GM12878 (cell line): ENCODE measurements at regions not wholly inside any gene's neighbourhood (a gene's known extent, or its start where the extent isn't known, plus 50 kb on each side); places are given as distances from the start of the nearest gene placed in this dataset.

Experiments used
- ATAC-seq: fragments of 200-7000 bp; cut with Tn5 transposase; 3 replicates; pipeline ENCODE4 v1.9.1; 2020; ENCODE audit warnings: mild to moderate bottlenecking, moderate library complexity
- BruUV-seq: library from RNA; stranded (reverse); fragments of 400-500 nt; replicated peaks from 2 replicates; lab custom pipeline; 2021; lab: Mats Ljungman, UMichigan
- CTCF ChIA-PET: fragments of 300-600 bp; sonication (Branson Sonifier 250); formaldehyde crosslinking; extraction: SDS; loops from one replicate; lab custom pipeline; 2021; ENCODE audit warnings: inconsistent platforms; lab: Yijun Ruan, JAX
- POLR2A ChIA-PET: fragments of 350-600 bp; formaldehyde crosslinking; extraction: SDS; loops from one replicate; lab custom pipeline; 2021; ENCODE audit warnings: inconsistent platforms; lab: Charles Lee
- RAD21 ChIA-PET: fragments of 300-600 bp; sonication (Branson Sonifier 250); formaldehyde crosslinking; loops from one replicate; lab custom pipeline; 2023; ENCODE audit warnings: antibody characterized with exemption; ENCODE audit not compliant: unreplicated experiment; lab: Charles Lee
- SMC1A ChIA-PET: fragments of 300-600 bp; sonication (Branson Sonifier 250); formaldehyde crosslinking; loops from one replicate; lab custom pipeline; 2023; ENCODE audit not compliant: unreplicated experiment, uncharacterized antibody; lab: Charles Lee
- DNase-seq: peaks from one replicate; pipeline ENCODE4 v3.0.0-alpha.2; 2011; ENCODE audit warnings: low read depth, low spot score
- FAIRE-seq: peaks from 3 replicates; lab custom pipeline; 2011; peaks lifted over from hg19 to GRCh38; lab: Jason Lieb, UNC
- H2AFZ ChIP-seq: 2 replicates; pipeline ENCODE4 v1.6.0; 2011; ENCODE audit warnings: low read depth, low read length, control low read depth; ENCODE audit not compliant: control insufficient read depth
- H3K27ac ChIP-seq: 2 replicates; pipeline ENCODE4 v1.5.1; 2011; ENCODE audit warnings: control low read depth; ENCODE audit not compliant: control insufficient read depth, insufficient read depth
- H3K27me3 ChIP-seq, 2 experiments: replicated peaks in 1 of 2; 2 replicates each; pipeline versions ENCODE4 v1.6.0 to v1.6.1; 2011; ENCODE audit warnings: low read length in 1 of 2; ENCODE audit not compliant: control insufficient read depth in 2 of 2, insufficient read depth in 2 of 2
- H3K36me3 ChIP-seq, 2 experiments: 2 replicates each; pipeline ENCODE4 v1.5.1; 2011; ENCODE audit warnings: low read length in 1 of 2; ENCODE audit not compliant: control insufficient read depth in 2 of 2, insufficient read depth in 2 of 2
- H3K4me1 ChIP-seq: 2 replicates; pipeline ENCODE4 v1.6.1; 2011; ENCODE audit warnings: mild to moderate bottlenecking, low read length, moderate library complexity, mixed read lengths; ENCODE audit not compliant: control insufficient read depth, insufficient read depth
- H3K4me2 ChIP-seq: 2 replicates; pipeline ENCODE4 v1.6.0; 2011; ENCODE audit warnings: control low read depth; ENCODE audit not compliant: control insufficient read depth, insufficient read depth
- H3K4me3 ChIP-seq: fragments of 200-600 bp; sonication (generic); 2 replicates; pipeline ENCODE4 v1.5.1; 2016
- H3K79me2 ChIP-seq: 2 replicates; pipeline ENCODE4 v1.6.0; 2011; ENCODE audit warnings: low read length; ENCODE audit not compliant: control insufficient read depth, insufficient read depth
- H3K9ac ChIP-seq: 2 replicates; pipeline ENCODE4 v1.8.0; 2011; ENCODE audit warnings: low read length, control low read depth, mixed read lengths; ENCODE audit not compliant: control insufficient read depth, insufficient read depth
- H3K9me3 ChIP-seq: replicated peaks from 3 replicates; pipeline ENCODE4 v1.5.1; 2011; ENCODE audit warnings: mild to moderate bottlenecking, low read length; ENCODE audit not compliant: control insufficient read depth, insufficient read depth
- H4K20me1 ChIP-seq: 2 replicates; pipeline ENCODE4 v1.6.0; 2011; ENCODE audit not compliant: control insufficient read depth, insufficient read depth
- ESRRA ChIP-seq: IDR thresholded peaks from 2 replicates; pipeline ENCODE4 v1.6.1; 2012; ENCODE audit warnings: mild to moderate bottlenecking, low read length, improper control_type of control experiment
- POU2F2 ChIP-seq: IDR thresholded peaks from 3 replicates; pipeline ENCODE4 v1.6.1; 2011; ENCODE audit warnings: low read depth, mild to moderate bottlenecking, low read length, borderline replicate concordance
- SREBF2 ChIP-seq: IDR thresholded peaks from 2 replicates; pipeline ENCODE4 v1.6.1; 2012; ENCODE audit warnings: mild to moderate bottlenecking, low read length
- WRNIP1 ChIP-seq: IDR thresholded peaks from 2 replicates; pipeline ENCODE4 v1.6.1; 2011; ENCODE audit warnings: low read depth, low read length, improper control_type of control experiment, borderline replicate concordance
- WGBS: methylation state at CpG from one replicate; pipeline ENCODE4 v1.1.6; 2016; ENCODE audit warnings: low lambda C conversion rate; ENCODE audit not compliant: insufficient replicate concordance, insufficient coverage; ENCODE audit errors: missing lambda C conversion rate; 5-methylcytosine and 5-hydroxymethylcytosine counted together
- in situ Hi-C: fragments of 300-500 bp; cut with MboI; formaldehyde crosslinking; loops from 9 replicates; pipeline ENCODE4 v1.14.3; 2018; ENCODE audit warnings: mixed read lengths
- intact Hi-C: fragments of 100-400 bp; cut with micrococcal nuclease; formaldehyde crosslinking; loops from one replicate; pipeline ENCODE4 v1.14.2; 2022; ENCODE audit not compliant: unreplicated experiment
- TF ChIP-seq, protein P1 (sequence below): fragments of 450-650 bp; IDR thresholded peaks from 2 replicates; pipeline ENCODE4 v1.6.1; 2016; ENCODE audit warnings: mild to moderate bottlenecking
- TF ChIP-seq, protein P2 (sequence below): fragments of 450-650 bp; IDR thresholded peaks from 2 replicates; pipeline ENCODE4 v1.6.1; 2017; ENCODE audit warnings: mild to moderate bottlenecking, moderate library complexity
- TF ChIP-seq, protein P3 (sequence below): IDR thresholded peaks from 2 replicates; pipeline ENCODE4 v1.6.1; 2012; ENCODE audit warnings: low read depth, low read length, improper control_type of control experiment
- TF ChIP-seq, protein P4 (sequence below): IDR thresholded peaks from 2 replicates; pipeline ENCODE4 v1.6.1; 2012; ENCODE audit warnings: low read depth, low read length, improper control_type of control experiment

DNA sequence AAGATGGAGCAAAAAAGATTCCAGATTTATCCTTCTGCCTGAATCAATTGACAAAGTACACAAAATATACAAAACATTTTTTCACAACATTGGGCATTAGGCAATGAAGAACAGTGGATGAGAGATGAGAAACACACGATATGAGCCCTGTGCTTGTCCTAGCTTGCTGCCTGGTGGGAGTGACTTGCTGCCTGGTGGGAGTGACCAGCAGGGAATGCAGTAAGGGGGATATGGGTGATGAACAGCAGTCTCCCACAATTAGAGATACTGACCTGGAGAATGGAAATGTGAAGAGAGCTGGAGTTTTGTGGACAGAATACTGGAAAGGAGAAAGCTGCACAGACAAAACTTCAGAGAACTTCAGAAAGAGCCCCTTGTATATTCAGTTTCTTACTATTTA, 629.4 kb upstream of the FRG1 start (continued):
- TF ChIP-seq, protein P1, sequence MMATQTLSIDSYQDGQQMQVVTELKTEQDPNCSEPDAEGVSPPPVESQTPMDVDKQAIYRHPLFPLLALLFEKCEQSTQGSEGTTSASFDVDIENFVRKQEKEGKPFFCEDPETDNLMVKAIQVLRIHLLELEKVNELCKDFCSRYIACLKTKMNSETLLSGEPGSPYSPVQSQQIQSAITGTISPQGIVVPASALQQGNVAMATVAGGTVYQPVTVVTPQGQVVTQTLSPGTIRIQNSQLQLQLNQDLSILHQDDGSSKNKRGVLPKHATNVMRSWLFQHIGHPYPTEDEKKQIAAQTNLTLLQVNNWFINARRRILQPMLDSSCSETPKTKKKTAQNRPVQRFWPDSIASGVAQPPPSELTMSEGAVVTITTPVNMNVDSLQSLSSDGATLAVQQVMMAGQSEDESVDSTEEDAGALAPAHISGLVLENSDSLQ = no peak

DNA sequence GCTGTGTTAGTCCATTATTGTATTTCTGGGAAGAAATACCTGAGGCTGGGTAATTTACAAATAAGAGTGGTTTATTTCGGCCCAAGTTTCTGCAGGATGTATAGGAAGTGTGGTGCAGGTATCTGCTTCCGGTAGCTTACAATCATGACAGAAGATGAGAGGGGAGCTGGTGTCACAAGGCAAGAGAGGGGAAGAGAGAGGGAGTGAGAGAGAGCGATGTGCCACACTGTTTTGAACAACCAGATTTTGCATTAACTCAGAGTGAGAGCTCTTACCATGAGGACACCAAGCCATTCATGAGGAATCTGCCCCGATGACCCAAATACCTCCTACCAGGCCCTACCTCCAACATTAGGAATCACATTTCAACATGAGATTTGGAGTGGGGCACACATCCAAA, 627.6 kb upstream of the FRG1 start:
- no peak for DNase-seq
- intact Hi-C loops = no loop called here
- Histone ChIP-seq H2AFZ (no peak overlapping the region), H4K20me1 (no peaks in the 10 kb centered on the region), H3K79me2 (no peaks in the 10 kb centered on the region), H3K4me1 (no peaks in the 10 kb centered on the region), H3K4me3 (no peak overlapping the region), H3K27me3 (no peaks in the 10 kb centered on the region), H3K9ac (no peak overlapping the region), H3K4me2 (no peak overlapping the region), H3K27ac (no peak overlapping the region), H3K36me3 (no peaks in the 10 kb centered on the region), H3K9me3 (no peaks in the 10 kb centered on the region)
- no peak for ATAC-seq
- BruUV-seq = no TSS peak
- in situ Hi-C loops = no loop called here
- ChIA-PET SMC1A (no interaction called here), CTCF (no interaction called here), RAD21 (no interaction called here), POLR2A (no interaction called here)
- no peak for TF ChIP-seq ESRRA
- no peak for TF ChIP-seq POU2F2
- FAIRE-seq = no peak
- 18% methylated on average over 4 of the region's 4 CpGs for WGBS

DNA sequence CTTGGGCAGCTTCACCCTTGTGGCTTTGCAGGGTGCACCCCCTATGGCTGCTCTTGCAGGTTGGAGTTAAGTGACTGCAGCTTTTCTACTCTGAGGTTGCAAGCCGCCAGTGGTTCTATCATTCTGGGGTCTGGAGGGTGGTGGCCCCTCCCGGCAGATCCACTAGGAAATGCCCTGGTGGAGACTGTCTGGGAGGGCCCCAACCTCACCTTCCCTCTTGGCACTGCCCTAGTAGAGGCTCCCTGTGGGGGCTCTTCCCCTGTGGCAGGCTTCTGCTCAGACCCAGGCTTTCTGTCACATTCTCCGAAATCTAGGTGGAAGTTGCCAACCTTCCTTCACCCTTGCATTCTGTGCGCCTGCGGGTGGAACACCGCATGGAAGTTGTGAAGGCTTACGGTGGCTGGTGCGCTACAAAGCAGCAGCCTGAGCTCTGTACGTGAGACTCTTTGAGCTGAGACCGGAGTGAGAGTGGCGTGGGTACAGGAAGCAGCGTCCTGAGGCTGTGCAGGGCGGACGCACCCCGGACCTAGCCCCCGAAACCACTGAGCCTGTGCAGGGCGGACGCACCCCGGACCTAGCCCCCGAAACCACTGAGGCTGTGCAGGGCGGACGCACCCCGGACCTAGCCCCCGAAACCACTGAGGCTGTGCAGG, 626.7 kb upstream of the FRG1 start:
- Histone ChIP-seq H3K9ac (no peak overlapping the region), H2AFZ (no peak overlapping the region), H3K36me3 (no peaks in the 10 kb centered on the region), H4K20me1 (no peaks in the 10 kb centered on the region), H3K4me1 (no peaks in the 10 kb centered on the region), H3K27ac (no peak overlapping the region), H3K4me3 (no peak overlapping the region), H3K27me3 (no peaks in the 10 kb centered on the region), H3K9me3 (no peaks in the 10 kb centered on the region), H3K4me2 (no peak overlapping the region), H3K79me2 (no peaks in the 10 kb centered on the region)
- ChIA-PET CTCF (no interaction called here), SMC1A (no interaction called here), RAD21 (no interaction called here), POLR2A (no interaction called here)
- BruUV-seq = no TSS peak
- in situ Hi-C loops (no loop called here), intact Hi-C loops (no loop called here)
- no peak for FAIRE-seq
- DNase-seq = no peak
- ATAC-seq = no peak
- 72% methylated on average over 22 of the region's 24 CpGs for WGBS
- TF ChIP-seq, protein P2, sequence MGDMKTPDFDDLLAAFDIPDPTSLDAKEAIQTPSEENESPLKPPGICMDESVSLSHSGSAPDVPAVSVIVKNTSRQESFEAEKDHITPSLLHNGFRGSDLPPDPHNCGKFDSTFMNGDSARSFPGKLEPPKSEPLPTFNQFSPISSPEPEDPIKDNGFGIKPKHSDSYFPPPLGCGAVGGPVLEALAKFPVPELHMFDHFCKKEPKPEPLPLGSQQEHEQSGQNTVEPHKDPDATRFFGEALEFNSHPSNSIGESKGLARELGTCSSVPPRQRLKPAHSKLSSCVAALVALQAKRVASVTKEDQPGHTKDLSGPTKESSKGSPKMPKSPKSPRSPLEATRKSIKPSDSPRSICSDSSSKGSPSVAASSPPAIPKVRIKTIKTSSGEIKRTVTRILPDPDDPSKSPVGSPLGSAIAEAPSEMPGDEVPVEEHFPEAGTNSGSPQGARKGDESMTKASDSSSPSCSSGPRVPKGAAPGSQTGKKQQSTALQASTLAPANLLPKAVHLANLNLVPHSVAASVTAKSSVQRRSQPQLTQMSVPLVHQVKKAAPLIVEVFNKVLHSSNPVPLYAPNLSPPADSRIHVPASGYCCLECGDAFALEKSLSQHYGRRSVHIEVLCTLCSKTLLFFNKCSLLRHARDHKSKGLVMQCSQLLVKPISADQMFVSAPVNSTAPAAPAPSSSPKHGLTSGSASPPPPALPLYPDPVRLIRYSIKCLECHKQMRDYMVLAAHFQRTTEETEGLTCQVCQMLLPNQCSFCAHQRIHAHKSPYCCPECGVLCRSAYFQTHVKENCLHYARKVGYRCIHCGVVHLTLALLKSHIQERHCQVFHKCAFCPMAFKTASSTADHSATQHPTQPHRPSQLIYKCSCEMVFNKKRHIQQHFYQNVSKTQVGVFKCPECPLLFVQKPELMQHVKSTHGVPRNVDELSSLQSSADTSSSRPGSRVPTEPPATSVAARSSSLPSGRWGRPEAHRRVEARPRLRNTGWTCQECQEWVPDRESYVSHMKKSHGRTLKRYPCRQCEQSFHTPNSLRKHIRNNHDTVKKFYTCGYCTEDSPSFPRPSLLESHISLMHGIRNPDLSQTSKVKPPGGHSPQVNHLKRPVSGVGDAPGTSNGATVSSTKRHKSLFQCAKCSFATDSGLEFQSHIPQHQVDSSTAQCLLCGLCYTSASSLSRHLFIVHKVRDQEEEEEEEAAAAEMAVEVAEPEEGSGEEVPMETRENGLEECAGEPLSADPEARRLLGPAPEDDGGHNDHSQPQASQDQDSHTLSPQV = no peak
- TF ChIP-seq, protein P3, sequence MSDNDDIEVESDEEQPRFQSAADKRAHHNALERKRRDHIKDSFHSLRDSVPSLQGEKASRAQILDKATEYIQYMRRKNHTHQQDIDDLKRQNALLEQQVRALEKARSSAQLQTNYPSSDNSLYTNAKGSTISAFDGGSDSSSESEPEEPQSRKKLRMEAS = no peak
- TF ChIP-seq SREBF2 = no peak
- TF ChIP-seq WRNIP1 = no peak
- TF ChIP-seq, protein P4, sequence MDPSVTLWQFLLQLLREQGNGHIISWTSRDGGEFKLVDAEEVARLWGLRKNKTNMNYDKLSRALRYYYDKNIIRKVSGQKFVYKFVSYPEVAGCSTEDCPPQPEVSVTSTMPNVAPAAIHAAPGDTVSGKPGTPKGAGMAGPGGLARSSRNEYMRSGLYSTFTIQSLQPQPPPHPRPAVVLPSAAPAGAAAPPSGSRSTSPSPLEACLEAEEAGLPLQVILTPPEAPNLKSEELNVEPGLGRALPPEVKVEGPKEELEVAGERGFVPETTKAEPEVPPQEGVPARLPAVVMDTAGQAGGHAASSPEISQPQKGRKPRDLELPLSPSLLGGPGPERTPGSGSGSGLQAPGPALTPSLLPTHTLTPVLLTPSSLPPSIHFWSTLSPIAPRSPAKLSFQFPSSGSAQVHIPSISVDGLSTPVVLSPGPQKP = no peak
